H1 (cell line): ENCODE measurements at regions not wholly inside any gene's neighbourhood (a gene's known extent, or its start where the extent isn't known, plus 50 kb on each side); places are given as distances from the start of the nearest gene placed in this dataset.

Experiments
- CTCF ChIA-PET: fragments of 300-600 bp; sonication (Branson Sonifier 250); formaldehyde crosslinking; loops from one replicate; lab custom pipeline; 2021; ENCODE audit not compliant: partially characterized antibody; lab: Charles Lee
- POLR2A ChIA-PET: fragments of 300-600 bp; sonication (Branson Sonifier 250); formaldehyde crosslinking; loops from one replicate; lab custom pipeline; 2021; ENCODE audit warnings: inconsistent platforms; ENCODE audit not compliant: partially characterized antibody; lab: Charles Lee
- DNase-seq, 2 experiments: peaks; one replicate each; pipeline versions ENCODE4 v3.0.0 to v3.0.0-alpha.2; 2010 to 2022; ENCODE audit warnings: low spot score in 2 of 2, low read depth in 1 of 2, mixed read lengths in 1 of 2
- FAIRE-seq: peaks from 2 replicates; lab custom pipeline; 2011; peaks lifted over from hg19 to GRCh38; lab: Jason Lieb, UNC
- H2AFZ ChIP-seq: 2 replicates; pipeline ENCODE4 v1.8.1; 2012; ENCODE audit warnings: low read length, inconsistent platforms
- H2AK5ac ChIP-seq: 2 replicates; pipeline ENCODE4 v1.6.1; 2013; ENCODE audit warnings: low read depth, low read length
- H2BK120ac ChIP-seq: replicated peaks from 2 replicates; pipeline ENCODE3; 2013; ENCODE audit warnings: low read depth, low read length, inconsistent platforms
- H2BK12ac ChIP-seq: 2 replicates; pipeline ENCODE4 v1.6.1; 2013; ENCODE audit warnings: low read depth, low read length
- H2BK15ac ChIP-seq: 2 replicates; pipeline ENCODE4 v1.6.1; 2013; ENCODE audit warnings: low read length
- H2BK20ac ChIP-seq: 2 replicates; pipeline ENCODE4 v1.6.1; 2013; ENCODE audit warnings: low read length
- H2BK5ac ChIP-seq: 2 replicates; pipeline ENCODE4 v1.6.1; 2013; ENCODE audit warnings: low read depth, low read length
- H3K14ac ChIP-seq: 2 replicates; pipeline ENCODE4 v1.6.1; 2013; ENCODE audit warnings: inconsistent platforms; ENCODE audit not compliant: insufficient read length
- H3K18ac ChIP-seq: 2 replicates; pipeline ENCODE4 v1.6.1; 2013; ENCODE audit warnings: low read length; ENCODE audit errors: extremely low read depth
- H3K23ac ChIP-seq: 2 replicates; pipeline ENCODE4 v1.6.1; 2013; ENCODE audit warnings: inconsistent platforms; ENCODE audit not compliant: insufficient read length
- H3K23me2 ChIP-seq: 2 replicates; pipeline ENCODE4 v1.6.1; 2013; ENCODE audit warnings: low read depth, low read length
- H3K27ac ChIP-seq: 2 replicates; pipeline ENCODE4 v1.6.1; 2011; ENCODE audit warnings: low read depth, low read length, inconsistent platforms
- H3K27me3 ChIP-seq, 4 experiments: replicated peaks in 1 of 4; 1 replicate in 1 of 4; 2 replicates in 3 of 4; pipeline versions ENCODE4 v1.6.1 to v1.8.1; 2011 to 2013; ENCODE audit warnings: low read length in 3 of 4, mild to moderate bottlenecking in 3 of 4, inconsistent platforms in 2 of 4, mixed read lengths in 2 of 4, moderate library complexity in 1 of 4; ENCODE audit not compliant: control insufficient read depth in 3 of 4, insufficient read depth in 3 of 4; ENCODE audit errors: extremely low read depth in 1 of 4
- H3K36me3 ChIP-seq, 4 experiments: 2 replicates each; pipeline versions ENCODE4 v1.6.1 to v1.8.1; 2011 to 2013; ENCODE audit warnings: mild to moderate bottlenecking in 4 of 4, low read length in 3 of 4, moderate library complexity in 2 of 4, control low read depth in 1 of 4, inconsistent platforms in 1 of 4; ENCODE audit not compliant: insufficient read depth in 4 of 4, control insufficient read depth in 2 of 4
- H3K4ac ChIP-seq: replicated peaks from 2 replicates; pipeline ENCODE3; 2013; ENCODE audit warnings: low read length, low read depth, mixed read lengths, inconsistent platforms; ENCODE audit not compliant: insufficient read length
- H3K4me1 ChIP-seq, 4 experiments: replicated peaks in 1 of 4; 1 replicate in 1 of 4; 2 replicates in 3 of 4; pipeline versions ENCODE4 v1.6.1 to v1.8.1; 2011 to 2013; ENCODE audit warnings: low read length in 3 of 4, inconsistent platforms in 2 of 4, mixed read lengths in 1 of 4; ENCODE audit not compliant: insufficient read depth in 4 of 4, control insufficient read depth in 3 of 4
- H3K4me2 ChIP-seq, 2 experiments: 2 replicates each; pipeline versions ENCODE4 v1.6.1 to v1.8.1; 2011 to 2013; ENCODE audit warnings: low read depth in 2 of 2, low read length in 2 of 2, control low read depth in 1 of 2, inconsistent platforms in 1 of 2, mild to moderate bottlenecking in 1 of 2; ENCODE audit not compliant: insufficient read depth in 1 of 2
- H3K4me3 ChIP-seq, 4 experiments: fragments of 200-600, 300-600 bp in 1 of 4; sonication (generic), shearing (Covaris generic), sonication (Bioruptor Twin) in 1 of 4; 2 replicates each; pipeline versions ENCODE4 v1.5.1 to v1.8.1; 2011 to 2016; ENCODE audit warnings: low read length in 4 of 4, low read depth in 3 of 4, control low read depth in 2 of 4, inconsistent platforms in 2 of 4, mild to moderate bottlenecking in 2 of 4, mixed read lengths in 1 of 4, moderate library complexity in 1 of 4; ENCODE audit not compliant: insufficient read depth in 2 of 4; ENCODE audit errors: extremely low read depth in 1 of 4
- H3K56ac ChIP-seq: replicated peaks from 2 replicates; pipeline ENCODE3; 2013; ENCODE audit warnings: low read depth, mild to moderate bottlenecking, mixed read lengths, low read length, inconsistent platforms; ENCODE audit not compliant: insufficient read length
- H3K79me1 ChIP-seq: 2 replicates; pipeline ENCODE4 v1.6.1; 2013; ENCODE audit warnings: low read depth, low read length, control low read depth
- H3K79me2 ChIP-seq, 2 experiments: 2 replicates each; pipeline versions ENCODE4 v1.6.1 to v1.8.1; 2012 to 2013; ENCODE audit warnings: low read length in 2 of 2, mild to moderate bottlenecking in 2 of 2, inconsistent platforms in 1 of 2; ENCODE audit not compliant: insufficient read depth in 2 of 2, control insufficient read depth in 1 of 2
- H3K9ac ChIP-seq, 4 experiments: replicated peaks in 1 of 4; 1 replicate in 1 of 4; 2 replicates in 3 of 4; pipeline versions ENCODE4 v1.6.1 to v1.8.1; 2011 to 2013; ENCODE audit warnings: low read depth in 3 of 4, low read length in 3 of 4, control low read depth in 2 of 4, mild to moderate bottlenecking in 2 of 4, moderate library complexity in 2 of 4, inconsistent platforms in 1 of 4; ENCODE audit errors: extremely low read depth in 1 of 4
- H3K9me3 ChIP-seq, 2 experiments: 2 replicates each; pipeline versions ENCODE4 v1.6.1 to v1.8.1; 2012 to 2013; ENCODE audit warnings: mild to moderate bottlenecking in 2 of 2, moderate library complexity in 2 of 2, control low read depth in 1 of 2, inconsistent platforms in 1 of 2, low read depth in 1 of 2, low read length in 1 of 2, mixed read lengths in 1 of 2; ENCODE audit not compliant: insufficient read depth in 2 of 2
- H4K20me1 ChIP-seq, 2 experiments: replicated peaks in 1 of 2; 2 replicates each; pipeline versions ENCODE3 to v1.8.1; 2011 to 2013; ENCODE audit warnings: inconsistent platforms in 2 of 2, low read length in 2 of 2, mild to moderate bottlenecking in 1 of 2; ENCODE audit not compliant: insufficient read depth in 2 of 2, control insufficient read depth in 1 of 2
- H4K5ac ChIP-seq: 2 replicates; pipeline ENCODE4 v1.6.1; 2013; ENCODE audit warnings: low read length, low read depth, mixed read lengths, inconsistent platforms; ENCODE audit not compliant: insufficient read length
- H4K8ac ChIP-seq: 2 replicates; pipeline ENCODE4 v1.8.0; 2013; ENCODE audit warnings: mild to moderate bottlenecking, moderate library complexity, low read length, inconsistent platforms; ENCODE audit not compliant: insufficient read depth; ENCODE audit errors: extremely low read depth
- H4K91ac ChIP-seq: replicated peaks from 2 replicates; pipeline ENCODE3; 2013; ENCODE audit warnings: low read length, mixed read lengths, inconsistent platforms; ENCODE audit not compliant: insufficient read length
- CTBP2 ChIP-seq: IDR thresholded peaks from 2 replicates; pipeline ENCODE4 v1.7.0; 2011; ENCODE audit warnings: borderline replicate concordance, mild to moderate bottlenecking, moderate library complexity, mixed read lengths, low read length; ENCODE audit not compliant: insufficient read depth, insufficient read length
- GABPA ChIP-seq: IDR thresholded peaks from 2 replicates; pipeline ENCODE4 v1.6.1; 2011; ENCODE audit warnings: mild to moderate bottlenecking, low read length, moderate library complexity, borderline replicate concordance; ENCODE audit not compliant: insufficient read depth
- KDM1A ChIP-seq: fragments of 200-600, 300-600 bp; sonication (generic); IDR thresholded peaks from 2 replicates; pipeline ENCODE4 v1.7.1; 2016; ENCODE audit warnings: mild to moderate bottlenecking, low read length, borderline replicate concordance
- KDM5A ChIP-seq: fragments of 200-600 bp; IDR thresholded peaks from 2 replicates; pipeline ENCODE4 v1.7.1; 2012; ENCODE audit warnings: mild to moderate bottlenecking, low read length, inconsistent platforms, mixed read lengths
- NANOG ChIP-seq: IDR thresholded peaks from 2 replicates; pipeline ENCODE4 v1.6.1; 2011; ENCODE audit warnings: low read length, low read depth, mild to moderate bottlenecking, inconsistent platforms; ENCODE audit not compliant: insufficient read depth, poor library complexity, severe bottlenecking
- POLR2AphosphoS5 ChIP-seq: IDR thresholded peaks from 2 replicates; pipeline ENCODE4 v1.6.1; 2011; ENCODE audit warnings: low read depth, low read length
- RFX5 ChIP-seq: IDR thresholded peaks from 2 replicates; pipeline ENCODE4 v1.6.1; 2011; ENCODE audit warnings: low read depth, low read length, improper control_type of control experiment, borderline replicate concordance
- RXRA ChIP-seq: IDR thresholded peaks from 2 replicates; pipeline ENCODE4 v1.6.1; 2011; ENCODE audit warnings: low read depth, mild to moderate bottlenecking, low read length, moderate library complexity; ENCODE audit not compliant: insufficient read depth
- SAP30 ChIP-seq: fragments of 300-600 bp; sonication (generic); IDR thresholded peaks from 2 replicates; pipeline ENCODE4 v1.7.1; 2012; ENCODE audit warnings: low read length, moderate library complexity, mild to moderate bottlenecking, inconsistent platforms; ENCODE audit not compliant: insufficient read depth, insufficient replicate concordance
- SIN3A ChIP-seq, 2 experiments: IDR thresholded peaks in 1 of 2; conservative IDR thresholded peaks in 1 of 2; 2 replicates each; pipeline ENCODE4 v1.6.1; 2011 to 2012; ENCODE audit warnings: low read length in 2 of 2, improper control_type of control experiment in 1 of 2, low read depth in 1 of 2, mild to moderate bottlenecking in 1 of 2
- SIRT6 ChIP-seq: IDR thresholded peaks from one replicate; pipeline ENCODE4 v1.7.1; 2012; ENCODE audit warnings: low read length, inconsistent platforms
- SIX5 ChIP-seq: IDR thresholded peaks from 2 replicates; pipeline ENCODE4 v1.6.1; 2011; ENCODE audit warnings: mild to moderate bottlenecking, low read depth, low read length
- SRF ChIP-seq: IDR thresholded peaks from 2 replicates; pipeline ENCODE4 v1.6.1; 2011; ENCODE audit warnings: mild to moderate bottlenecking, low read depth, low read length, moderate library complexity
- TAF1 ChIP-seq: IDR thresholded peaks from 2 replicates; pipeline ENCODE4 v1.6.1; 2011; ENCODE audit warnings: mild to moderate bottlenecking, low read depth, low read length
- WGBS, 2 experiments: shearing (Covaris generic) in 1 of 2; methylation state at CpG; one replicate each; pipeline versions ENCODE4 v1.1.6 to v1.1.7; 2013 to 2015; ENCODE audit warnings: low lambda C conversion rate in 2 of 2, mixed read lengths in 2 of 2, inconsistent platforms in 1 of 2, low coverage in 1 of 2, missing lambda C conversion rate in 1 of 2; ENCODE audit not compliant: insufficient replicate concordance in 2 of 2, insufficient coverage in 1 of 2, insufficient read length in 1 of 2; ENCODE audit errors: extremely low coverage in 1 of 2, missing lambda C conversion rate in 1 of 2; 5-methylcytosine and 5-hydroxymethylcytosine counted together
- TF ChIP-seq, protein P1 (sequence below): IDR thresholded peaks from 2 replicates; pipeline ENCODE4 v1.6.1; 2011; ENCODE audit warnings: low read depth, mild to moderate bottlenecking, low read length; ENCODE audit not compliant: insufficient read depth

DNA sequence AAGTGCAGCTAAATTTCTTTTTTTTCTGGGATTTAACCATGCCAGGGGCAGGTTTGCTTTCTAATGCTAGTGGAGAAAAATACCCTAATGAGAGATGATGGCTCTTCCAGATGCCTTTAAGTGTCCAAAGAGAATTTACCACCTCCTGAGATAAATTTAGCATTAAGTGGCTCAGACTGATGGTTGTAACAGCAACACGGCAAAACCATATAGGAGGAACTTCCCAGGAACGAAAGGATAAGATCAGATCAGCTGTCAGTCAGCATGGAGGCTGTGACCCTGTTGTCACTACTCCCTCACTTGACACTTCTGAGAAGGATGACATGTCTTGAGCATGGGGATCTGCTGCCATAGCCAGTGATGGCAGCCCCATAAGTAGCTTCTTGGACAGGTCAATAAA lies 860.0 kb downstream of the QKI start:
- no peak overlapping the region for H2BK5ac ChIP-seq
- H3K27ac ChIP-seq, result no peak overlapping the region
- no peak overlapping the region for H2BK20ac ChIP-seq
- no peak overlapping the region for H4K91ac ChIP-seq
- H2AFZ ChIP-seq, result no peak overlapping the region
- H2AK5ac ChIP-seq, result no peak overlapping the region
- H3K4me3 ChIP-seq, result no peak overlapping the region
- no peak overlapping the region for H3K4me2 ChIP-seq
- DNase-seq (no peak), FAIRE-seq (no peak)
- POLR2A ChIA-PET, result no interaction called here
- H3K56ac ChIP-seq, result no peak overlapping the region
- CTCF ChIA-PET, result no interaction called here
- H3K27me3 ChIP-seq, result no peaks in the 10 kb centered on the region
- H3K36me3 ChIP-seq, result no peaks in the 10 kb centered on the region
- H4K20me1 ChIP-seq, result no peaks in the 10 kb centered on the region
- no peak overlapping the region for H3K14ac ChIP-seq
- no peak overlapping the region for H3K9ac ChIP-seq
- H3K79me2 ChIP-seq, result no peaks in the 10 kb centered on the region
- WGBS, 2 experiments, result 91% methylated on average over 2 of the region's 2 CpGs; no CpG with 5 or more reads in 1 of the 2 experiments
- H2BK120ac ChIP-seq, result no peak overlapping the region
- H4K8ac ChIP-seq, result no peak overlapping the region
- no peak overlapping the region for H2BK15ac ChIP-seq
- no peak overlapping the region for H4K5ac ChIP-seq
- no peak overlapping the region for H3K18ac ChIP-seq
- H3K79me1 ChIP-seq, result no peaks in the 10 kb centered on the region
- no peak overlapping the region for H3K4ac ChIP-seq
- H3K9me3 ChIP-seq, result peaks cover 8 to 10% of the 10 kb centered on the region in 2 experiments
- H3K23me2 ChIP-seq, result no peaks in the 10 kb centered on the region
- no peak overlapping the region for H3K23ac ChIP-seq
- no peaks in the 10 kb centered on the region for H3K4me1 ChIP-seq
- H2BK12ac ChIP-seq, result no peak overlapping the region
- TF ChIP-seq RXRA, result no peak
- no peak for TF ChIP-seq KDM5A
- no peak for TF ChIP-seq SIN3A (conservative IDR thresholded peaks at IDR 0.05 in 1 of 2, IDR thresholded peaks at IDR 0.05 in 1 of 2; ENCODE audit: low read depth in 1 of 2, low read length in 2 of 2)
- no peak for TF ChIP-seq CTBP2
- TF ChIP-seq SRF, result no peak
- no peak for TF ChIP-seq RFX5
- TF ChIP-seq TAF1, result no peak
- no peak for TF ChIP-seq SIX5
- no peak for TF ChIP-seq POLR2AphosphoS5
- TF ChIP-seq SAP30, result no peak
- TF ChIP-seq, protein P1, sequence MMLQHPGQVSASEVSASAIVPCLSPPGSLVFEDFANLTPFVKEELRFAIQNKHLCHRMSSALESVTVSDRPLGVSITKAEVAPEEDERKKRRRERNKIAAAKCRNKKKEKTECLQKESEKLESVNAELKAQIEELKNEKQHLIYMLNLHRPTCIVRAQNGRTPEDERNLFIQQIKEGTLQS, result no peak
- no peak for TF ChIP-seq KDM1A
- no peak for TF ChIP-seq GABPA
- TF ChIP-seq SIRT6, result no peak
- TF ChIP-seq NANOG, result no peak
